Endothelial cell (in vitro differentiated cells): ENCODE measurements at regions not wholly inside any gene's neighbourhood (a gene's known extent, or its start where the extent isn't known, plus 50 kb on each side); places are given as distances from the start of the nearest gene placed in this dataset.

Source experiments
- DNase-seq: peaks from one replicate; pipeline ENCODE4 v3.0.0; 2021; ENCODE audit warnings: low spot score
- H3K27ac Mint-ChIP-seq: one replicate; pipeline ENCODE4 v1.8.0; 2021; ENCODE audit warnings: mixed read lengths, inconsistent platforms; ENCODE audit not compliant: unreplicated experiment
- H3K27me3 Mint-ChIP-seq: one replicate; pipeline ENCODE4 v1.8.0; 2021; ENCODE audit warnings: mild to moderate bottlenecking, moderate library complexity, mixed read lengths, inconsistent platforms; ENCODE audit not compliant: unreplicated experiment
- H3K36me3 Mint-ChIP-seq: one replicate; pipeline ENCODE4 v1.8.0; 2021; ENCODE audit warnings: mild to moderate bottlenecking, low read depth, mixed read lengths, inconsistent platforms; ENCODE audit not compliant: unreplicated experiment
- H3K4me1 Mint-ChIP-seq: one replicate; pipeline ENCODE4 v1.8.0; 2021; ENCODE audit warnings: mild to moderate bottlenecking, mixed read lengths, inconsistent platforms; ENCODE audit not compliant: unreplicated experiment
- H3K4me3 Mint-ChIP-seq: one replicate; pipeline ENCODE4 v1.8.0; 2021; ENCODE audit warnings: mild to moderate bottlenecking, mixed read lengths, inconsistent platforms; ENCODE audit not compliant: unreplicated experiment
- H3K9me3 Mint-ChIP-seq: one replicate; pipeline ENCODE4 v1.8.0; 2021; ENCODE audit warnings: mixed read lengths, inconsistent platforms; ENCODE audit not compliant: unreplicated experiment
- CTCF ChIP-seq: fragments of 200-600 bp; sonication (generic); IDR thresholded peaks from one replicate; pipeline ENCODE4 v1.5.0; 2021; ENCODE audit warnings: antibody characterized with exemption; ENCODE audit not compliant: unreplicated experiment

DNA sequence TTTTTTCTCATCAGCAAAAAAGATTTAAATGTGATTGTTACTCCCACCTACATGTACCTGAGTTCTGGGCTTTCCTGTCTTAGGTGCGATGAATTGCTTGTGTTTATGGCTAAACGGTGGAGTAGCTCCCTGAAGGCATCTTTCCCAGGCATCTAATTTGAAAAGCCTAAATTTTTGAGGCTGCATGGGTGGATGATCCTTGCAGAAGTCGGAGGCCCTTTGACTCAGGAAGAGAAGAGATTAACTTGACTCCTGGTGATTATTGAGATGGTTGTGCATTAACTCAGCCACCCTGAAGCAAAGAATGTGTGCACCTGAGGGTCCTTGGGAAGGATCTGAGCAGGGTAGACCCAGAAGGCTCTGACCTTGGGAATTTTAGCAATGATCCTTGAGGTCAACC lies 155.6 kb upstream of the SEMA3C start:
- Mint-ChIP-seq H3K27me3 (no peaks in the 10 kb centered on the region), H3K4me1 (no peaks in the 10 kb centered on the region), H3K36me3 (no peaks in the 10 kb centered on the region), H3K27ac (no peak overlapping the region), H3K9me3 (no peaks in the 10 kb centered on the region), H3K4me3 (no peak overlapping the region)
- DNase-seq, result no peak
- TF ChIP-seq CTCF, result no peak

GRCh38 chr7:81073931-81074251 lies 155.0 kb upstream of the SEMA3C start:
- Mint-ChIP-seq H3K4me3 (no peak overlapping the region), H3K27me3 (no peaks in the 10 kb centered on the region), H3K9me3 (no peaks in the 10 kb centered on the region), H3K36me3 (no peaks in the 10 kb centered on the region), H3K27ac (no peak overlapping the region), H3K4me1 (no peaks in the 10 kb centered on the region)
- DNase-seq, result no peak
- no peak for TF ChIP-seq CTCF

- no peak for DNase-seq
- Mint-ChIP-seq H3K9me3 (no peaks in the 10 kb centered on the region), H3K27me3 (no peaks in the 10 kb centered on the region), H3K4me3 (no peak overlapping the region), H3K4me1 (no peaks in the 10 kb centered on the region), H3K27ac (no peak overlapping the region), H3K36me3 (no peaks in the 10 kb centered on the region)
- no peak for TF ChIP-seq CTCF
These were observed 152.1 kb upstream of the SEMA3C start for GRCh38 chr7:81070956-81071355.

GRCh38 chr7:81066797-81067196 lies 147.9 kb upstream of the SEMA3C start:
- Mint-ChIP-seq H3K27me3 (no peaks in the 10 kb centered on the region), H3K27ac (no peak overlapping the region), H3K4me1 (no peaks in the 10 kb centered on the region), H3K9me3 (no peaks in the 10 kb centered on the region), H3K4me3 (no peak overlapping the region), H3K36me3 (no peaks in the 10 kb centered on the region)
- TF ChIP-seq CTCF, result no peak
- no peak for DNase-seq

- Mint-ChIP-seq H3K4me1 (no peaks in the 10 kb centered on the region), H3K36me3 (no peaks in the 10 kb centered on the region), H3K27ac (no peak overlapping the region), H3K27me3 (no peaks in the 10 kb centered on the region), H3K9me3 (no peaks in the 10 kb centered on the region), H3K4me3 (no peak overlapping the region)
- TF ChIP-seq CTCF, result no peak
- DNase-seq, result no peak
These were observed 145.6 kb upstream of the SEMA3C start for GRCh38 chr7:81064426-81064825.
